ENCODE measurements at regions not wholly inside any gene's neighbourhood (a gene's known extent, or its start where the extent isn't known, plus 50 kb on each side); places are given as distances from the start of the nearest gene placed in this dataset.

DNA sequence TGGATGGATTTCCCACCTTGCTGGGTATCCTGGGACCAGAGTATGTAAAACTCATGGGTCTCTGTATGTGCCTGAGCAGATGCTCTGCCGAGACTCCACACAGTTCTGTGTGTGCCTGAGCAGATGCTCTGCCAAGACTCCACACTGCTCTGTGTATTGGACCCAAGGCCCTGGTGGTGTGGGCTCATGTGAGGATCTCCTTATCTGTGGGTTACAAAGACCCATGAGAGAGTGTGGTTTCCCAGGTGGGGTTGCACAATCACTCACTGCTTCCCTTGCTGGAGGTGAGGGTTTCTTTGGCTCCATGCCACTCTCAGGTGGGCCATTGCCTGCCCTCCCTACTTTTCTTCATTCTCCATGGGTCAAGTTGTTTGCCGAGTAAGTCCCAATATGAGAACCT, 141.5 kb downstream of the TBC1D30 start:
- no peak overlapping the region for H3K4me2 ChIP-seq
- H3K9me2 ChIP-seq: no peaks in the 10 kb centered on the region
- H3K4me3 ChIP-seq (ENCODE audit: low read depth in 2 of 2, low read length in 1 of 2): no peak overlapping the region
- no peaks in the 10 kb centered on the region for H3K79me2 ChIP-seq (ENCODE audit: insufficient read depth)
- no peaks in the 10 kb centered on the region for H3K36me3 ChIP-seq (replicated peaks in 1 of 2; ENCODE audit: control insufficient read depth in 1 of 2, insufficient read depth in 2 of 2, low read length in 1 of 2)
- no peak overlapping the region for H3K9ac ChIP-seq
- POLR2A ChIA-PET: no interaction called here
- DNase-seq: no peak
- 13% methylated on average over 2 of the region's 2 CpGs for WGBS (ENCODE audit: low lambda C conversion rate)
- TF ChIP-seq EZH2phosphoT487 (IDR thresholded peaks at IDR 0.05; ENCODE audit: borderline replicate concordance, low read depth) (no peak), POLR2AphosphoS5 (IDR thresholded peaks at IDR 0.05; ENCODE audit: low read depth, low read length) (no peak), CHD2 (IDR thresholded peaks at IDR 0.05; ENCODE audit: low read length, partially characterized antibody) (no peak), RCOR1 (IDR thresholded peaks at IDR 0.05; ENCODE audit: low read length) (no peak), YY1 (IDR thresholded peaks at IDR 0.05; ENCODE audit: low read depth) (no peak), MXI1 (IDR thresholded peaks at IDR 0.05; ENCODE audit: low read depth, low read length) (no peak), GABPA (IDR thresholded peaks at IDR 0.05; ENCODE audit: low read depth) (no peak), NRF1 (IDR thresholded peaks at IDR 0.05; ENCODE audit: low read depth, low read length) (no peak), TAF1 (IDR thresholded peaks at IDR 0.05; ENCODE audit: borderline replicate concordance, low read depth, low read length) (no peak), FOXM1 (IDR thresholded peaks at IDR 0.05; ENCODE audit: low read depth) (no peak), JUND (IDR thresholded peaks at IDR 0.05) (no peak), MEF2A (IDR thresholded peaks at IDR 0.05; ENCODE audit: borderline replicate concordance, low read depth) (no peak), GATA2 (CRISPR knock-in tag; IDR thresholded peaks at IDR 0.05) (no peak), FOSL2 (IDR thresholded peaks at IDR 0.05; ENCODE audit: borderline replicate concordance, low read depth) (no peak), RXRA (IDR thresholded peaks at IDR 0.05; ENCODE audit: borderline replicate concordance, low read depth) (no peak)
- TF ChIP-seq, protein P1, sequence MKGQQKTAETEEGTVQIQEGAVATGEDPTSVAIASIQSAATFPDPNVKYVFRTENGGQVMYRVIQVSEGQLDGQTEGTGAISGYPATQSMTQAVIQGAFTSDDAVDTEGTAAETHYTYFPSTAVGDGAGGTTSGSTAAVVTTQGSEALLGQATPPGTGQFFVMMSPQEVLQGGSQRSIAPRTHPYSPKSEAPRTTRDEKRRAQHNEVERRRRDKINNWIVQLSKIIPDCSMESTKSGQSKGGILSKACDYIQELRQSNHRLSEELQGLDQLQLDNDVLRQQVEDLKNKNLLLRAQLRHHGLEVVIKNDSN (IDR thresholded peaks at IDR 0.05; ENCODE audit: borderline replicate concordance, low read depth): no peak
- TF ChIP-seq, protein P2, sequence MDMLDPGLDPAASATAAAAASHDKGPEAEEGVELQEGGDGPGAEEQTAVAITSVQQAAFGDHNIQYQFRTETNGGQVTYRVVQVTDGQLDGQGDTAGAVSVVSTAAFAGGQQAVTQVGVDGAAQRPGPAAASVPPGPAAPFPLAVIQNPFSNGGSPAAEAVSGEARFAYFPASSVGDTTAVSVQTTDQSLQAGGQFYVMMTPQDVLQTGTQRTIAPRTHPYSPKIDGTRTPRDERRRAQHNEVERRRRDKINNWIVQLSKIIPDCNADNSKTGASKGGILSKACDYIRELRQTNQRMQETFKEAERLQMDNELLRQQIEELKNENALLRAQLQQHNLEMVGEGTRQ (IDR thresholded peaks at IDR 0.05; ENCODE audit: borderline replicate concordance, low read depth, low read length): no peak
- TF ChIP-seq, protein P3, sequence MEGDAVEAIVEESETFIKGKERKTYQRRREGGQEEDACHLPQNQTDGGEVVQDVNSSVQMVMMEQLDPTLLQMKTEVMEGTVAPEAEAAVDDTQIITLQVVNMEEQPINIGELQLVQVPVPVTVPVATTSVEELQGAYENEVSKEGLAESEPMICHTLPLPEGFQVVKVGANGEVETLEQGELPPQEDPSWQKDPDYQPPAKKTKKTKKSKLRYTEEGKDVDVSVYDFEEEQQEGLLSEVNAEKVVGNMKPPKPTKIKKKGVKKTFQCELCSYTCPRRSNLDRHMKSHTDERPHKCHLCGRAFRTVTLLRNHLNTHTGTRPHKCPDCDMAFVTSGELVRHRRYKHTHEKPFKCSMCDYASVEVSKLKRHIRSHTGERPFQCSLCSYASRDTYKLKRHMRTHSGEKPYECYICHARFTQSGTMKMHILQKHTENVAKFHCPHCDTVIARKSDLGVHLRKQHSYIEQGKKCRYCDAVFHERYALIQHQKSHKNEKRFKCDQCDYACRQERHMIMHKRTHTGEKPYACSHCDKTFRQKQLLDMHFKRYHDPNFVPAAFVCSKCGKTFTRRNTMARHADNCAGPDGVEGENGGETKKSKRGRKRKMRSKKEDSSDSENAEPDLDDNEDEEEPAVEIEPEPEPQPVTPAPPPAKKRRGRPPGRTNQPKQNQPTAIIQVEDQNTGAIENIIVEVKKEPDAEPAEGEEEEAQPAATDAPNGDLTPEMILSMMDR (IDR thresholded peaks at IDR 0.05): no peak
- TF ChIP-seq, protein P4, sequence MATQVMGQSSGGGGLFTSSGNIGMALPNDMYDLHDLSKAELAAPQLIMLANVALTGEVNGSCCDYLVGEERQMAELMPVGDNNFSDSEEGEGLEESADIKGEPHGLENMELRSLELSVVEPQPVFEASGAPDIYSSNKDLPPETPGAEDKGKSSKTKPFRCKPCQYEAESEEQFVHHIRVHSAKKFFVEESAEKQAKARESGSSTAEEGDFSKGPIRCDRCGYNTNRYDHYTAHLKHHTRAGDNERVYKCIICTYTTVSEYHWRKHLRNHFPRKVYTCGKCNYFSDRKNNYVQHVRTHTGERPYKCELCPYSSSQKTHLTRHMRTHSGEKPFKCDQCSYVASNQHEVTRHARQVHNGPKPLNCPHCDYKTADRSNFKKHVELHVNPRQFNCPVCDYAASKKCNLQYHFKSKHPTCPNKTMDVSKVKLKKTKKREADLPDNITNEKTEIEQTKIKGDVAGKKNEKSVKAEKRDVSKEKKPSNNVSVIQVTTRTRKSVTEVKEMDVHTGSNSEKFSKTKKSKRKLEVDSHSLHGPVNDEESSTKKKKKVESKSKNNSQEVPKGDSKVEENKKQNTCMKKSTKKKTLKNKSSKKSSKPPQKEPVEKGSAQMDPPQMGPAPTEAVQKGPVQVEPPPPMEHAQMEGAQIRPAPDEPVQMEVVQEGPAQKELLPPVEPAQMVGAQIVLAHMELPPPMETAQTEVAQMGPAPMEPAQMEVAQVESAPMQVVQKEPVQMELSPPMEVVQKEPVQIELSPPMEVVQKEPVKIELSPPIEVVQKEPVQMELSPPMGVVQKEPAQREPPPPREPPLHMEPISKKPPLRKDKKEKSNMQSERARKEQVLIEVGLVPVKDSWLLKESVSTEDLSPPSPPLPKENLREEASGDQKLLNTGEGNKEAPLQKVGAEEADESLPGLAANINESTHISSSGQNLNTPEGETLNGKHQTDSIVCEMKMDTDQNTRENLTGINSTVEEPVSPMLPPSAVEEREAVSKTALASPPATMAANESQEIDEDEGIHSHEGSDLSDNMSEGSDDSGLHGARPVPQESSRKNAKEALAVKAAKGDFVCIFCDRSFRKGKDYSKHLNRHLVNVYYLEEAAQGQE (IDR thresholded peaks at IDR 0.05; ENCODE audit: low read depth, low read length): no peak
- H3K27ac ChIP-seq (ENCODE audit: low read depth in 2 of 2, low read length in 1 of 2): no peak overlapping the region
- H3F3A ChIP-seq (replicated peaks; ENCODE audit: insufficient read depth): no peaks in the 10 kb centered on the region
- no peaks in the 10 kb centered on the region for H3K4me1 ChIP-seq (ENCODE audit: control insufficient read depth in 1 of 2, insufficient read depth in 2 of 2, low read depth in 1 of 2, low read length in 1 of 2)
- no peak overlapping the region for H2AFZ ChIP-seq (ENCODE audit: low read depth)
- CTCF ChIA-PET: no interaction called here
- H4K20me1 ChIP-seq (ENCODE audit: insufficient read depth): no peaks in the 10 kb centered on the region
- H3K9me3 ChIP-seq: no peaks in the 10 kb centered on the region
- H3K27me3 ChIP-seq (ENCODE audit: insufficient read depth): no peaks in the 10 kb centered on the region
